HG03139 (cell line): ENCODE measurements at regions not wholly inside any gene's neighbourhood (a gene's known extent, or its start where the extent isn't known, plus 50 kb on each side); places are given as distances from the start of the nearest gene placed in this dataset.

Experiments
- ATAC-seq: cut with Tn5 transposase; IDR thresholded peaks from one replicate; pipeline ENCODE4 v1.9.1; 2021; ENCODE audit not compliant: unreplicated experiment

DNA sequence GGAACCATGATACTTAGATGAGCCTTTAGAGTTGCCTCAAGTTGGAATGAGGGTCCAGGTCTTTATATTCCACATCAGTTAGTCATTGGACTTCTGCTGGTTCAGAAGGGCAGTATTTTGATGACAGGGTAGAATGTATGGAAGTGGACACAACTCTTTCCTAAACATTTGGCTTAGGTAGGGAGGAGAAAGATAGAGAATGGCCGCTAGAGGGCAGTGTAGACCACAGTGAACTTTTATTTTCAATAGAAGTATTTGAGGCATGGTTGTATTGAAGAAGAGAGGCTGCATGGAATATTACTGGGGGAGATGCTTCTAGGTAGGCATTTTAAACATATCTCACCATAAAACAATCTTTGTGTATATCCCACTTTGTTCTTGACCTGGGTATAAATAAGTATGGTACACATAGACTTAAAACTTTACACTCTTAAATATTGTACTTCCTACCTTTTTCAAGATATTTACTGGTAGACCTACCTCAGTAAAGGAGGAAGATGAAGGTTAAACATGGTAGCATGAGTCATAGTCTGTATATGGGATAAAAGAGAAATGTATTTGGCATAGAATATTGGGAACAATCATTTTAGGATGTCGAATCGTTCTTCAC, 497.6 kb upstream of the FAM98A start:
- ATAC-seq = peak; percentile 72

DNA sequence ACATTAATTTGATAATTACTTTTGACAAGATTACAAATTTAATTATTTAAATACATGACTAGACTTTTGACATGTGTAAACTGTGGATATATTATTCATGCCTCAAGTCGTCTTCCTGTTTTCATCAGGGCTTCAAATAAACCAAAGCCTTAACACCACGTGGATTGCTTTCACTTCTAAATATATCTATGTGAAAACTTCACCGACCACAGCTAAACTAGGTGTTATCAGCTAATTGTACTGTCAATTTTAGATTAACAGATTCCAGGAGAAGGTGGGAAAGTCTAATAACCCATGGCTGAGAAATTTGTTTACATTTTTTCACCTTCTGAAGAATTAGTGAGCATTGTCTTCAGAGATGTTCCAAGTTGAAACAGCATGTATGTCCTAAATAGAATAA, 494.7 kb upstream of the FAM98A start:
- ATAC-seq = no peak

DNA sequence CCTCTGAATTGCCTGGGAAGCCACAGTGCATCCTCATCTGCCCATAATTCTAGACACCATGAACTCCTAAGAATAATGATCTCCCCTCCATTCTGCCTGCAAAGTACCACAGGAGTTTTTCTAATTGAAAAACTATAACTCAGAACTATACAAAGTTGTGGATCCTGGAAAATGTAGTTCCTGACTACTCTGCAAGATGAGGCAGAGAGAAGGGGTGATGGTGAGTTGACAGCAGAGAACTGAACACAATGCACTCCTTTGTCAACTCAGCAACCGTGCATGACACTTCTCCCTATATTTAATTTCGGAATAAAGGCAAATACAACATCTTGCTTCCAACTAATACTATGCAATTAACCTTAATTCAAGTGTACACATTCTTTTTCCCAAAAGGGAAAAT, 471.1 kb upstream of the FAM98A start:
- no peak for ATAC-seq

DNA sequence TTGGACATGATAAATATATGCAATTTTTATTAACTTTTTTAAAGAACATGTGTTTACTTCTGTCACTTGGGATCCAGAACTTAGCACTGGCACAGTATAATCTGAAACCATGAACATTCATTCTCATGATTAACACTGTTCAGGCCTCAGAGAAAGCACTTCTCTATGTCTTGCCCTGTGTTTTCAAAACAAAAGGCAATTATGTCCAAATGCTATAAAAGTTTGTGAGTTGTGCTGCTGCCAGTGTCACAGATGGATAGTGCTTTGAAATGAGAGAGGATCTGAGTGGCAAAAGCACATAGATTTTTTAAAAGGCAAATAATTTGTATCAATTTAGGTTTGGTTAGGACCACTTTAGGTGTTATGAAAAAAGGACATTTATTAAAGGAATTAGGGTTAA, 470.5 kb upstream of the FAM98A start:
- ATAC-seq = no peak

DNA sequence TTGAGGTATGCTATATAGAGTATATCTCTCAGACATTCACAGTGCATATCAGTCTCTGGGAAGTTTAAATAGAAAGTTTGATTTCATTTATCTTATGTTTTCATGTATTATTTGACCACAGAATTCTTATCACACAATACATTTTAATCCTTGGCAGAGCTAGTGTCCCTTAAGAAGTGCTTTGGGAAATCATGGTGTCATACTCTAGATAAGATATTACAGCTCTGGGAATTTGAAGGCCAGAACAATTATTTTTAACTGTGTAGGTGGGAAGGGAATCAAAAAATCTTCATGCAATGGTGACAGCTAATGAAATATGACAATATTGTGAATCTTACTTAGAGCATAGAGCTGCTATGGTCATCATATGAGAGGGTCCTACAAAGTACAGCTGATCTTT, 451.3 kb upstream of the FAM98A start:
- ATAC-seq = no peak

DNA sequence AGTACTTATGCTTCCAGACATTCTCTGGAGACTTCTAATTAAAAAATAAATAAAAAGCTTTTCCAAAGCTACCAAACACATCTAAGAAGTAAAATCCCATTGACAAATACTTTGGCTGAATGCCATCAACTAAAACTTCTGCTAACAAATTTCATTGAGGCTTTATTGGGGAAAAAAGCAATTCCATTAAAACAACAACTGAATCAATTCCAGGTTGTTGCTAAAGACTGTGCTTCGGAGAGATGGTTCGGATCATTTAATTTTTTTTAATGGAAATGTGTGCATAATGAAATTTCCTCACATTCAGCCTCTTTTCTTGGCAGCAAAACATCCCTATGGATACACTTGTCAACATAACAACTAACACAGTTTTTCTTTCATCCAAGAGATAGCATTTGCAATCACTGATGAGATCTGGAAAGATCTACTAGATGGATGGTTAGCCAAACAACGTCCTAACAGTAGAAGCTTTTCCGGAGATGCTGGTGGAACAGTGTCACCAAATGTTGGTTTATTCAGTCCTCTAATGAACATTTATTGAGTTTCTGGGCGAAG, 446.1 kb upstream of the FAM98A start:
- ATAC-seq = no peak

DNA sequence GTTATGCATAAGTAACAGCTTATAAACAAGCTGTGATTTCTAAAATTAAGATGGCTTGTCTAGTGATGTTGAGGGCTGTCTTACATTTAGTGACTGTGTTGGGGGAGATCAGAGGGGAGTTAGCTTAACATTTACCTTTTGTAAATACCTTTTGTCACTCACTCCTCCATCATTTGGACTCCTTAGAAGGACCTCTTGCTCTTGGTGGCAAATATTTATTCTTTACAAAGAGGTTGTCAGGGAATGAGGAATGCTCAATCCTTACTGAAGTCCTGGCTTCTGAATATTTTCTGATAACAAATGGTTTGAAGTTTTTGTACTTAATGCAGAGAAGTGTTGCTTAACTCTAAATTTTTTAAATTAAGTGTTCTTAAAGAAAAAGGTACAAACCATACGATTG, 438.8 kb upstream of the FAM98A start:
- ATAC-seq = no peak

DNA sequence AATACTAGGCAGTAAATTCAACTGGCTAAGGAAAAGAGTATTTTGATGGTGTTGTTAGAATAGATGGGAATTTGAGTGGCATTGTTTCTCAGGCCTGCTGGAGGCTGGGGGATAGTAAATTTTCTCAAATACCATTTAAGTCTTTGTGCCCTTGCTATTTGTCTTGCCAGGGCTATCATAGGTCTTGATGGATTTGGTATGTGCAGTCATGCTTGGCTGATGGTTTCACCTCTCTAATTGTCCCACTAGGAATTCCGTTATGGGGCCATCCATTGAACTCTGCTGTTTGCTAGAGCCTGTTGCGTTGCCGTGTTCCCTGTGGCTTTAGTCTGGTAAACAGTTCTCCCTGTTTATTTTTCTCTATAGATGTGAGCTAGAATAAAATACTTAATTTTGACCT, 438.1 kb upstream of the FAM98A start:
- ATAC-seq = no peak

DNA sequence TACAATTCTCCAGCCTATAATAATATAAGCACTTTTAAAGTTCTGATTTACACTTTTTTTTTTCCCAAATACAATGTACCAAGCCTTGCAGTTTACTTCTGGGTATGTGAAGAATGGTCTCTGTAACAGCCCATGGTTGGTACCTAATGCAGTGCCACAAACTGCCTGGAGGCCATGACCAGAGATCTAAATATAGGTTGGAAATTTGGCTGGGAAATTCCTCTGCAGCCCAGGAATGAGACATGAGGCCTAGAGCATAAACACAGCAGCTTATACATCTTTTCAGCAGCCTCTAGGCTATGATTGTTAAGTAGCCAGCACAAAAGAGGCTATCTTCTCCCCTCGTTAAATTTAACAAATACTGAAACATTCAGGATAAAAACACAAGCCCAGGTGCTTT, 432.0 kb upstream of the FAM98A start:
- ATAC-seq = no peak

DNA sequence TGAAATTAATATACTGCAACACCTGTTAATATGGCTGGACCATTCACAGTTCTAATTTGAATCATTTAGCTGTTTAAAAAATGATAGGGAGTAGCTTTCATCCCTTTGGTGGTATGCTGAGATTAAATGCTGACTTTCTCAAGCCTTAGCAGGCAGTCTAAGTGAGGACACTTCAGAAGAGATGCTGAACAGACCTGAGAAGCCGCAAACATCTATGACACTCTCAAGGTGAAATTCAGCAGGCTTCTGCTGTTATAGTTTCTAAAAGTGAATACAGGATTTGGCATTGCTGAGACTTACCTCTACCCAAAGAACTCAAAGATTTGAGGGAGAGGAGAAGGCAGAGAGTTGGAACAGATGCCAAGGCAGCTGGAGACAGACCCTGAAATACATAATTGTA, 431.2 kb upstream of the FAM98A start:
- no peak for ATAC-seq

DNA sequence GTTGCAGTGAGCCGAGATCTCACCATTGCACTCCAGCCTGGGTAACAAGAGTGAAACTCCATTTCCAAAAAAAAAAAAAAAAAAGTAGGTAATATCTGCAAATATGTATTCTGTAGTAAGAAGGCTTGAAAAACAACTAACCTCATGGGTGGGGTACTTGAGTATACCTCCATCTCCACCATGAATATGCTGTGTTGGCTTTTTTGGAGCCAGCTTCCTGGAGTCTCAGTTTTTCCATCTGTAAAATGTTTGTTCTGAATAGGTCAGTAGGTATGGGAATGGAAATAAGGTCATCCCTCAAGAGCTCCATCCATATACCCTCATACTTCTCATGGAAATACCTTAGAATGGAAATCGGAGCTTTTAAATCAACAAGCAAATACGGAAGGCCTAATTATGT, 430.0 kb upstream of the FAM98A start:
- no peak for ATAC-seq

DNA sequence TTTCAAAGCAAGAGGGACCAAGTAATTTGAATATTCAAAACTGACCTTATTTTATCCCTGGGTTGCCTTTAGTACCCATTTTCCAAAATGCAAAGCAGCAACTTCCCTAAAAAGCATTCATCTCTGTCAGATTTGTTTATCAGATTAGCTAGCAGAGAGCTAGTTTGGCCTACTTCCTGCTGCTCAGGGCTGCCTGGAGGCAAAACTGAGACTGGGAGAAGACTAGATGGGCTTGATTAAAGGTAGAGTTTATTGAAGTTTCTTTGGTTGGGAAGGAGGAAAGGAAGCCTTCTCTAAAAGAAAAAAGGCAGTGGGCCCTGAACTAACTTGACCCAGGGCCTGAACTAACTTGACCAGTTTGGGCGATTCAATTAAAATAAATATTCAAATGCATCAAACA, 426.1 kb upstream of the FAM98A start:
- no peak for ATAC-seq

DNA sequence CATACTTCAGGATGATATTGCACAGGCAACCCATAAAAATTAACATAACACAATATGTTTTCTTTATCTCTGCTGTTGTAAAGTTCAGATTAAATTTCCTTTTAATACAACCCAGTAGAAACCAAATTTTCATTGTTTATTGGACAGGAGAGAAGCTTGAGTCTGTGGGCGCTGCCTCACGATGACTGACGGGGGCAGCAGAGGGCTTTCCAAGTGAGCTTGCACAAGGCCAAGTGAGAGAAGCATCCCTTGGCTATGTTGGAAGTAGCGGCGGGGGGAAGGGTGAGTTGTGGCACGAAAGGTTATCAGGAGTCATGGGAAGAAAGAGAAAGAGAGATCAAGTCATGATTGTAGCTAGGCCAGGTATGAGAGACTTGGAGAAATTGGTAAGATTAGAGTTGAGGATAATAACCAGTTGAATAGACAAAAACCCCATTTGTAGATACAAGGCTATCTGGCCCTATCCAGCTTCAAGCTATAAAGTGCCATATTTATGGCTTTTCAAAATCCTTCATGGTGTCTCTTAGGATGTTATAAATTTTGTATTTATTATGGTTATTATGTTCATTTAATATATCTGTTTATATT, 413.7 kb upstream of the FAM98A start:
- peak; percentile 80 for ATAC-seq

DNA sequence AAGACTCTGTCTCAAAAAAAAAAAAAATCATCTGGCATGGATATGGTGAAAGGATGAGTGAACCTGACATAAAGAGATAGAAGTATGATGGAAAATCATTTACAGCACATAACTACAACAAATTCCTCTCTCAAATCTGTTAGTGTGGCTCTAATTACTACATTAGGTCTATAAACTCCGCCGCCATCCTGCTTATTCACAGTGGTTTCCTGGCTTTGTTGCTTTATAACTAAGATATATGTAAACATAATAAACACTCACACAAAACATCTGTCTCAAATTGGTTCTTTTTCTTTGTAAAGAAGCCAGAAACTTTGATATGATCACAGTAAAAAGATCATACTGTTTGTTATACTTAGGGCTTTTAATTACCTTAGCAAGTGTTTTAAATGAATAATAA, 412.6 kb upstream of the FAM98A start:
- no peak for ATAC-seq

DNA sequence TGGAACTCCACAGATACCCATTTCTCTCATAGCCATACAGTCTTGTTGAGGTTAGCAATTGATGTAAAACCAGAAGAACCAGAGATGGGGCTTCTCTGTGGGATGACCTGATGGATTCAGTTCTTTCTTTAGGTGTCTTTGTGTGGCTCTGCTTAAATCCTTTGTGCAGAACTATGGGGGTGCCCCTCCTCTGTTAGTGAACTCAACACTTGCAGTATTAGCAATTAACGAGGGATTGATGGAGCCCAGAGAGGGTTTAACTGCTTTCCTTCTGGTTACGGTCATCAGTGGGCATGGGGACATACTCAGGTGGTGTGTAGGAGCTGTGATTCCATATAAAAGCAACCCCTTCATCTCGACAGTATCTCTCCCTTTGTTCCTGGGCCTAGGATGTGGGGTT, 406.8 kb upstream of the FAM98A start:
- no peak for ATAC-seq

DNA sequence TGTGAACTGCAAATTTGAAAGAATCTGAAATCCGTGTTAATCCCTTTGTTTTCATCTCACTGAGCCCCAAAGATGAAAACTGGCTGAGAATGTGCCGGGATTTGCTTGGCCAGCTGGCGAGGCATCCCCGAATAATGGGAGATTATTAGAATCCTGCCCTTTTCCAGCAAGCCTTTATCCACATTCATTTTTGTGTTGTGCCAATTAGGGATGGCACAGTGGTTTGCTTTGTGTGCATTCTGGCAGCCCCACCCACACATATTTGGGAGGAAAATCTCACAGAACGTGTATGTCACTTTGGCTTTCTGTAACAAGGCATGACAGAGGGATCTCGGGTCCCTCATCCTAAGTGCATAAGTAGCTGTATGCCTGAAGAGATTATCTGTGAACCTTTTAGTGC, 405.8 kb upstream of the FAM98A start:
- ATAC-seq = no peak

DNA sequence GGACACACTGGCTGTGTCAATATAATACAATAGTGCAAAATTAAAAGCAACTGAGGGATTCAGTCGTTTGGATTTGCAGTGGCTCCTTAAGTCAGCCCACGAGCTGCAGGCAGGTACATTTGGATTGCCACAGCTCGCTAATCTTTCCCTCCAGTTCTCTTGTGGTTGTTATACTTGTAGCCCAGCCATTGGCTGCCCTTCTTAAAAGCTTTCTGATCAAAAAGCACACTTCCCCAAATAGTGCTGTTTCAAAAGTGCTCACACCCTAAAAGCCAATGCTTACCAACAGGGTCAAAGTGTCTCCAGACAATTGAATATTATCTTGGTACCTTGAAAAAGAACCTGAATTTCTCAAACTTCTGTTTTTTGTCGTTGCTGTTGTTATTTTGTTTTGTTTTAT, 404.7 kb upstream of the FAM98A start:
- ATAC-seq = no peak

DNA sequence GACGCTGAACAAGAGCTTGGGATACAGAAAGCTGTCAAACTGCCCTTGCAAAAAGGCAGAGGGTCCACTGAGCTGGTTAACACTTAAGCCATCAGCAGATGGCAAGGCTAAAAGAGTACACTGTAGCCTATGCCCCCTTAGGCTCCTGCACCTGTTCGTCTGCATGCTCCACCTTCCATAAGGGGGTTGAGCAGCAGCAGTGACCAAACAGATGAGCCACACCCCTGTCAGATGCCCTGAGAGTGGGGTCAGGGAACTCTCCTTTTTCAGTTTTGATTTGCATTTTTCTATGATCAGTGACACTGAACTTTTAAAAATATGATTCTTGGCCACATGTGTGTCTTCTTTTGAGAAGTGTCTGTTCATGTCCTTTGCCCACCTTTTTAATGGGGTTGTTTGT, 402.5 kb upstream of the FAM98A start:
- no peak for ATAC-seq

DNA sequence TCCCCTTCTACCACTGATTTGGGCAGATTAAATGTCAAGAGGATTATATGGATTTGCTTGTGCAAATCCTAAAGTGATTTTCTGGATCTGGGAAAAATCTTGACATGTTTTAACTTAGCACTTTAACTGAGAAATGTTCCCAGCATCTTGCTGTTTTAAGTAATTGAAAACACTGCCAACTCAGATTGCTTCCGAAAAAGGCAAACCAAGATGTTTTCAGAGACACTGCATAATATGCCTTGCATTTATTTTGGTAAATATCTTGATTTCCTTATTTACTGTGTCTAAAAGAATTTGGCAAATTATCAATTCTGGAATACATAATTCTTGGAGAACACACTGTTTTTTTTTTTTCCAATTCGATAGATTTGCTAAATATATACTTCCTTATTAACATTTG, 385.0 kb upstream of the FAM98A start:
- ATAC-seq = no peak

DNA sequence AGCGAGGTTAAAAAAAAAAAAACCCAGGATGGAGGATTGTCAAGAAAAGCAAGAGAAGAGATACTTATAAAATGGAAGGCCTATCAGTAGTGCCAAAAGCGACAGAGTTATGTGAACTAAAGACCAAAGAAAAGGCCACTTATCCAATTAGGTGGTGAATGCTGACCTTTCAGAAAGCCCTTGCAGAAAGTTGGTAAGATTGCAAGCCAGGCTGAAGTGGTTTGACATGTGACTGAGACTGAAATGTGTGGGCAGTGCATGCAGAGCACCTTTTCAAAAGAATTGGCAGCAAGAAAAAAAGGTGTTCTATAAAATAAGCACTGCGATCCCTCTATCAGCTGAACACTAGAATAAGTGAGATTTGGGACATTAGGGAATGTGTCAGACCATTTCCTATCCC, 379.4 kb upstream of the FAM98A start:
- ATAC-seq = no peak

DNA sequence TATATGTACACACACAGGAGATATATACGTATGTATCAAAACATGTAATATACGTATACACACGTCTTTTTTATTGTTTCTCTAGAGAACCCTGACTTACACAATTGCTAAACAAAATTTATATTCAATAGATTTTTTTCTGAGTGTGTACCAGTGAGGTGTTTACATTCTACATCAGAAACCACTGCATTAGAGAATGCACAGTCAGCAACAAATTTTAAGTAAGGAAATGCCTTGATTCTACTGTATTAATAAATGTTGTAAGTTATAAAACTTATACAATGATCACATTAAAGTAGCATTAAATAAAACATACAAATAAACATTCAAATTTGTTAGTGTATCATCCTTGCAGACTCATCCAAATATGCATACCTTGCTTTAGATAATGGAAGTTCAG, 376.4 kb upstream of the FAM98A start:
- no peak for ATAC-seq

DNA sequence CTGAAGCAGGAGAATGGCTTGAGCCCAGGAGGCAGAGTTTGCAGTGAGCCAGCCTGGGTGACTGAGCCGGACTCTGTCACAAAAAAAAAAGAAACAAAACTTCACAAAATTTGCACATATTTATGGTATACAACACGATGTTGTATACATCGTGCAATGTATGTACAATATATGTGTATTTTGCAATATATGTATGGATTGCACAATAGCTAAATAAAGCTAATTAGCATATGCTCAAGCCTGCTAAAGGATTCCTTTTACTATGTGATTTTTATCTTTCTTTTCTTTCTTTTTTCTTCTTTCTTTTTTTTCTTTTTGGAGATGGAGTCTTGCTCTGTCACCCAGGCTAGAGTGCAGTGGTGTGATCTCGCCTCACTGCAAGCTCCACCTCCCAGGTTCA, 368.0 kb upstream of the FAM98A start:
- ATAC-seq = no peak

DNA sequence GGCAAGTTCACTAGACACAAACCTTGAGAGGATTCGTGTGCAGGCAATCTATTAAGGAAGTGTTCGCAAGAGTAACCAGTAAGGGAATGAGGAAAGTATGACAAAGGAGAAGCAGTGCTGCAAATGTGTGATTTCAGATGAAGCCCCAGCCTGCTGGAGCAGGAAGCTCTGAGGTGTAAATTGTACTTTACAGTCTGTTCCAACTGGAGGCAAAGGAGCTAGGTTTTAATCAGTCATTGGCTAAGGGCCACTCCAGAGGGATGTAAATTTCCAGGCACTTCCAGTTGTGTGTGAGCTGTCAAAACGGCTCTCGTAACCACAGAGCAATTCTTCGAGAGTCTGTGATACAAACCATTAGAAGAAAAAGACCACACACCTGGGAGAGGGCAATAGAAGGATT, 359.5 kb upstream of the FAM98A start:
- ATAC-seq = no peak
